ENCODE measurements at regions not wholly inside any gene's neighbourhood (a gene's known extent, or its start where the extent isn't known, plus 50 kb on each side); places are given as distances from the start of the nearest gene placed in this dataset.

DNA sequence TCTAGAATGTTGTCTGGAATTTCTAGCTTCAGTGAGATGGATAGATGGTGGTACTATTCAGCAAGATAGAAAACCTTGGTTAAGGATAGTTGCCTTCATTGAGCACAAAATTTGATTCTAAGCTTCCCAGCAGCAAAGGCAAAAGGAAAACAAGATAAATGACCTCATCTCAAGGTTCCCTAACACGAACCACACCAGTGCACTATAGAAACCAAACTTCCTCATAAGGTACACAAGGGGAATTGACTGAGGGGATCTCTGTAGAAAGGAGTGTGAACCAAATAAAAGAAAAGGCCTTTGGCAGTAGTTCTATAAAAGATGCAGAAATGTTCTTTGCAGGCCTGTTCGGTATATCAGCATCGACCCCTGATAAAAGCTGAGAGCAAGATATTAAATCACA is 288.9 kb downstream of the SHQ1 start:
- TF ChIP-seq POLR2A (IDR thresholded peaks at IDR 0.05; ENCODE audit: low read length) (no peak), KDM1A (IDR thresholded peaks at IDR 0.05; ENCODE audit: low read depth) (no peak), EP300 (IDR thresholded peaks at IDR 0.05) (no peak), MAFK (IDR thresholded peaks at IDR 0.05; ENCODE audit: partially characterized antibody) (no peak), SREBF2 (IDR thresholded peaks at IDR 0.05) (no peak)
- TF ChIP-seq, protein P1, sequence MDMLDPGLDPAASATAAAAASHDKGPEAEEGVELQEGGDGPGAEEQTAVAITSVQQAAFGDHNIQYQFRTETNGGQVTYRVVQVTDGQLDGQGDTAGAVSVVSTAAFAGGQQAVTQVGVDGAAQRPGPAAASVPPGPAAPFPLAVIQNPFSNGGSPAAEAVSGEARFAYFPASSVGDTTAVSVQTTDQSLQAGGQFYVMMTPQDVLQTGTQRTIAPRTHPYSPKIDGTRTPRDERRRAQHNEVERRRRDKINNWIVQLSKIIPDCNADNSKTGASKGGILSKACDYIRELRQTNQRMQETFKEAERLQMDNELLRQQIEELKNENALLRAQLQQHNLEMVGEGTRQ (IDR thresholded peaks at IDR 0.05): no peak
